ENCODE measurements at regions not wholly inside any gene's neighbourhood (a gene's known extent, or its start where the extent isn't known, plus 50 kb on each side); places are given as distances from the start of the nearest gene placed in this dataset.
"Not testable (repeated sequence)": the region's sequence is repeated elsewhere in the genome, so short reads cannot be mapped to it uniquely, and the experiment has no call there.

DNA sequence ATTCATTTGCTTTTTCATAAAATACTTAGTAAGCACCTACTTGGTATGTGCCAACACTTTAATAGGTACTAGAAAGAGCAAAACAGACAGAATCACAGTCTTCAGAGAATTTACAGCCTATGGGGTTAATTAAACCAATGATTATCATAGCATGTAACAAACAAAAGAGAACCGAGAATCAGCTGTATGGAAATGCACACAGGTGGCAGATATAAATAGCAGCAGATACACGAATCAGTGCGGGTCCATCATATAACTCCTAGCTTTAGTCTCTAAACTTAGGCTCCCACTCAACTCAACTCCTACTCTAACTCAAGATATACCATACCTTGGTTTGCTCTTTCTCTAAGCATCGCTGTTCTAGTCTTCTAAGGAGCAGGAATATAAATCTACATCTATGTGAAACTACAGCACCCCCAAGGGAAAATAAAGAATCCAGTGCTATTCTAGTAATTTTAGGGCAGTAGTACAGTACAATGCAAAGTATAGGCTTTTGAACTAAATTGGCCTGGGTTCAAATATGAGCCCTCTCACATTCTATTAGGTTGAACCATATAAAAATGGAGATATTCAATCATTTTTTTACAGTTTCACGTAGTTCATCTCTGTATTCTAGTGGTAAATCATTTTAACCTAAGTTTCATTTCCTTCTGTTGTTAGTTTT is 108.5 kb upstream of the NBPF9 start:
- H3K27ac ChIP-seq (ENCODE audit: low read depth, low read length); DNase-seq (ENCODE audit: low read depth, low spot score); CTCF ChIA-PET; H3K27me3 ChIP-seq (ENCODE audit: control insufficient read depth, insufficient read depth, low read length); H3K4me3 ChIP-seq (ENCODE audit: low read depth, low read length); POLR2A ChIA-PET; H3K9me3 ChIP-seq (ENCODE audit: control insufficient read depth, insufficient read depth, low read length): not testable (repeated sequence)

DNA sequence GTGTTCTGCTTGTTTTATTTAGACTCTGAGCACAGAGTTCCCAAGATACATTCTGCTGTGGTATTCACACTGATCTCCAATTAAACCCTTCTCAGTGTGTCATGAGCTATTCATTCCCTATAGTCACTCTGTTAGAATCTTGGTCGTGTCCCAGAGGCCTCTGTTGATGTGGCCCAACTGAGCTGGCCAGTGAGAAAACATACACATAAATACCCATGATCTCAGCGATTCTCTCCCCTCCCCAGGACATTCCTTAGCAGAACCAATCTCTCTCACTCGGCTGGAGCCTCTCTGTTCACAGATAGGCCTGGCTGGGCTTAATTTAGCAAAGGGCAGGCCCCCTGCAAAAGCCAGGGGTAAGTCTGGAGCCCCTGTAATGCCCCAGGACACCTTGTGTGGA is 109.6 kb upstream of the NBPF9 start:
- DNase-seq (ENCODE audit: low read depth, low spot score); H3K27ac ChIP-seq (ENCODE audit: low read depth, low read length); CTCF ChIA-PET; H3K9me3 ChIP-seq (ENCODE audit: control insufficient read depth, insufficient read depth, low read length); H3K4me3 ChIP-seq (ENCODE audit: low read depth, low read length); H3K27me3 ChIP-seq (ENCODE audit: control insufficient read depth, insufficient read depth, low read length); POLR2A ChIA-PET: not testable (repeated sequence)

DNA sequence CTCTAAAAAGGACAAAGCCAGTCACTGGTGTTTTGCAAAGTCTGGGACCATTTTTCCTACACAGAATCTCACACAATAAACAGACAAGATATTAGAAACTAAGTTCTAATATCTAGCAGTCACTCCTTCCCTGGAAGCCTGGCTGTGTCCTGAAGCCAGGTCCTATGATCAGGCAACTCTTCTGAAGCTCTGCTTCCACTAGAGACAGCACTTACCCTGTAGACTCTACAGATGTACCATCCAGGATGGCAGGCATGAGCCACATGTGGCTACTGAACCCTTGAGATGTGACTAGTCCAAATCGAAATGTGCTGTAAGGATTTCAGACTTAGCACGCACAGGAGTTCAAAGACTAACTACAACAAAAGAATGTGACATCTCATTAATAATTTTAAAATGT is 110.3 kb upstream of the NBPF9 start:
- H3K4me3 ChIP-seq (ENCODE audit: low read depth, low read length); CTCF ChIA-PET; H3K27me3 ChIP-seq (ENCODE audit: control insufficient read depth, insufficient read depth, low read length); POLR2A ChIA-PET; H3K9me3 ChIP-seq (ENCODE audit: control insufficient read depth, insufficient read depth, low read length); H3K27ac ChIP-seq (ENCODE audit: low read depth, low read length); DNase-seq (ENCODE audit: low read depth, low spot score): not testable (repeated sequence)

DNA sequence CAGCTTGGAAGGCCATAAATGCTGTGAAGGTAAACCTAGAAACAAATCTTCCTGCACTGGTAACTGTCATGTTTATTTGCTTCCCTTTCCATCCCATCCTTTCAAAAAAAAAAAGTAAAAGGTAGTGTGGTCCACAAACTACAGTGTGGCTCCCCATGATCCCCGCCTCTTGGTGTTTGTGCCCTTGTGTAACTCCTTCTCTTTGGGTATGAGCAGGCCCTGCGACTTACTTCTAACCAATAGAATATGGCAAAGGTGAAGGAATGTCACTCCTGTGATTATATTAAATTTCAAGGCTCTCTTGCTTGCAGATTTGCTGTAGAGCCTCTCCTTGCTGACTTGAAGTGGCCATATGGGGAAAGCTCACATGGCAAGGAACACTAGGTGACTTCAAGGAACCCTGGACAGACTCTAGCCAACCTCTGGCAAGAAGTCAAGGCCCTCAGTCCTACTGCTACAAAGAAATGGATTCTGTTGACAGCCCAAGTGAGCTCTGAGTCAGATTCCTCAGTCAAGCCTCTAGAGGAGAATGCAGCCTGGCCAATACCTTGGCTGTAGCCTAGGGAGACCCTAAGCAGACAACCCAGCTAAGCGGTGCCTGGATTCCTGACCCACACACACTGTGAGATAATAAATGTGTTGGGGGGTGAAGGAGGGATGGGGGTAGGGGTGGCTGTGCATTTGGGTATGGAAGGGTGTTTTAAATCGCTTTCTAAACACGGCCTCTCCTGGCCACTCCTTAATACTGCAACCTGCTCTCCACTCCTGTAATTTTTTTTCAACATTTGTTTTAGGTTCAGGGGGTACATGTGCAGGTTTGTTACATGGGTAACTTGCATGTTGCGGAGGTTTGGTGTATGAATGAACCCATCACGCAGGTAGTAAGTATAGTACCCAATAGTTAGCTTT is 115.0 kb upstream of the NBPF9 start:
- H3K9me3 ChIP-seq (ENCODE audit: control insufficient read depth, insufficient read depth, low read length); DNase-seq (ENCODE audit: low read depth, low spot score); H3K27me3 ChIP-seq (ENCODE audit: control insufficient read depth, insufficient read depth, low read length); H3K27ac ChIP-seq (ENCODE audit: low read depth, low read length); H3K4me3 ChIP-seq (ENCODE audit: low read depth, low read length); POLR2A ChIA-PET; CTCF ChIA-PET: not testable (repeated sequence)

DNA sequence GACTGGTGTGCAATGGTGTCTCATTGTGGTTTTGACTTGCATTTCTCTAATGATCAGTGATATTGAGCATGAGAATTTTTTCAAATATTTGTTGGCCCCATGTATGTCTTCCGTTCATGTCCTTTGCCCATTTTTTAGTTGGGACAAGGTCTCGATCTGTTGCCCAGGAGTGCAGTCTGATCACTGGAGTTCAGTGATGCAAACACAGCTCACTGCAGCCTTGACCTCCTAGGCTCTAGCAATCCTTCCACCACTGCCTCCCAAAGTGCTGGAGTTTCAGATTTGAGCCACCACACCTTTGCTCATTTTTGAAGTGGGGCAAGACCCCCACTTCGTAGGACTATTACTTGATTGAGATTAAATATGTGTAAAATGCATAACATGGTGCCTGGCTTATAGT is 116.2 kb upstream of the NBPF9 start:
- POLR2A ChIA-PET; H3K4me3 ChIP-seq (ENCODE audit: low read depth, low read length); H3K9me3 ChIP-seq (ENCODE audit: control insufficient read depth, insufficient read depth, low read length); H3K27ac ChIP-seq (ENCODE audit: low read depth, low read length); DNase-seq (ENCODE audit: low read depth, low spot score); CTCF ChIA-PET; H3K27me3 ChIP-seq (ENCODE audit: control insufficient read depth, insufficient read depth, low read length): not testable (repeated sequence)

DNA sequence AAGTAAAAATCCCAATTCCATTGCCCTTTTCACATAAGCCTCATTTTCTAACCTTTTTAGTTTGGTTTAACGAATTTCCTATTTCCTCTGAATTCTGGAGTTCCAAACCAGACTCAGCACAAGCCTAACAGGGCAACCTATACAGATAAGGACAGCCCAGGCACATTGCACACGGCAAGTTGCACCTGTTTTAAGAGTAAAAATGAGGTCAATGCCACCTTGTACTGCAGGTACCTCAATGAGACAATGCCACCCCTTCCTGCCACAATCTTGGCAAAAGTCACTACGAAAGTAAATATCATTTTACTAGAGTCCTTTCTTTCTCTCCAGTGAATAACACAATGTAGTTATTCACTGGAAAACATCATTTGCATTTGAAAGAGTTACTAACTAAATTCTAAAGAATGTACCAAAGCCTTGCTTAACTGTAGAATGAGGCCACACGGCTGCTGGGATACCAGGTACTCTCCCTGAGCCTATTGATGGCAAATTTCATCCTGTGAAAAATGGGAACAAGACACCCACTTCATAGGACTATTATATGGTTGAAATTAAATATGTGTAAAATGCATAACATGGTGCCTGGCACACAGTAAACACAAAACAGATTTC is 117.2 kb upstream of the NBPF9 start:
- DNase-seq (ENCODE audit: low read depth, low spot score); H3K9me3 ChIP-seq (ENCODE audit: control insufficient read depth, insufficient read depth, low read length); H3K27me3 ChIP-seq (ENCODE audit: control insufficient read depth, insufficient read depth, low read length); H3K4me3 ChIP-seq (ENCODE audit: low read depth, low read length); POLR2A ChIA-PET; CTCF ChIA-PET; H3K27ac ChIP-seq (ENCODE audit: low read depth, low read length): not testable (repeated sequence)

DNA sequence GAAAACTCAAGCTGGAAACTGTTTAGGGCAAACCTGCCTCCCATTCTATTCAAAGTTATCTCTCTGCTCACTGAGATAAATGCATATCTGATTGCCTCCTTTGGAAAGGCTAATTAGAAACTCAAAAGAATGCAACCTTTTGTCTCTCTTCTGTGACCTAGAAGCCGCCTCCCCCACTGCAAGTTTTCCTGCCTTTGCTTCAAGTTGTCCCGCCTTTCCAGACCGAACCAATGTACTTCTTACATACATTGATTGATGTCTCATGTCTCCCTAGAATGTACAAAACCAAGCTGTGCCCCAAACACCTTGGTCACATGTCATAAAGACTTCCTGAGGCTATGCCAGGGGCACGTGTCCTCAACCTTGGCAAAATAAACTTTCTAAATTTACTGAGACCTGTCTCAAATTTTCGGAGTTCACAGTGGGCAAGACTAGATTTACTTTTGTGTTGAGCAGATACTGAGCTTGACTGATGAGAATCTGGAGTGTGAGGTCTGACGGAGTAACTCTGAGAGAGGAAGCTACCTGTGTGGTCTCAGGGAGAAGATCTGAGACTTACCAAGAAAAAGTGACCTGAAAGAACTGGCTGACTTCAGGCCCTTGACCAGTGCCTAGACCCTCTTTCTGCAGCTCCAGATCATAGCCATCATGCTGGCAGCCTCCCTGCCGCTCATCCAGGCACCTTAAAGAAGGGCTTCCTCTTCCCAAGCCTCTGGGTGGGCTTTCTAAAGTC is 124.7 kb upstream of the NBPF9 start:
- H3K4me3 ChIP-seq (ENCODE audit: low read depth, low read length); H3K27me3 ChIP-seq (ENCODE audit: control insufficient read depth, insufficient read depth, low read length); DNase-seq (ENCODE audit: low read depth, low spot score); POLR2A ChIA-PET; H3K27ac ChIP-seq (ENCODE audit: low read depth, low read length); H3K9me3 ChIP-seq (ENCODE audit: control insufficient read depth, insufficient read depth, low read length); CTCF ChIA-PET: not testable (repeated sequence)

DNA sequence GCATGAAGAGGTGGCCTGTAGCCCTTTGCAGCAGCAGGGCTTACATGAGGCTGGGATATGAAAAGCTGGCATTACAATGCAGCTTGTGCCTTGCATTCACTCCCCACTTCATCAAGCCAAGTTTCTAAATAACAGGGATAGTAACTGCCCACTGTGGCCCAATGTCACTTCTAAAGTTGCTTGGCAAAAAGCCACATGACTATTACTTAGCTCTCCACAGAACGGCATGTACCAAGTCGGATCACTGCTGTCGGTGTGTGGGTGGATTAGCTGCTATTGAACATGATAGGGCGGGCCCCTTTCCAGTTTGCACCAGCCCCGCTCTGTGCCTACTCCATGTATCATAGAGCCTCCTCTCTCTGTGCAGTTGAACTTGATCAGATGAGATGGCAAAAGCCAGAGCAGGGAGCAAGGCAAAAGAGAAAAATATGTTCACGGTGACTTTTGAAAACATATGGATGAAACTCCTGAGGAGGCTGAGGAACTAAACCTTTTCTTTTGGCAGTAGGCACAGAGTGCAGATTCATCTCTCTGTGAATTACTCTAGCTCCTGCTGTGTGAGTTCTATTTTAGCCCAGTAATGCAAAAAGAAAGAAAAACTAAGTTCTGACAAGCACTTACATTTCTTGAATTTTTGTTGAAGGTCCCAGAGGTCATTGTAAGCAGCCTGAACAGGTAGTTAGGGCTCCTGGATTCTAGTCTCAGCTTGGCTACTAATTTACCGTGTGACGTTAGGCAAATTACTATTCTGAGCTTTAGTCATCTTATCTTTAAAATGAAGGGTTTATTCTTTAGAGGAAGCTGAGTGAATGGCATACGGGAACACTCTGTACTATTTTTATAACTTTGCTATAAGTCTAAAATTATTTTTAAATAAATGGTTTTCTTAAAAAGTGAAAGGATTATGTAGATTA is 125.6 kb upstream of the NBPF9 start:
- POLR2A ChIA-PET; H3K27me3 ChIP-seq (ENCODE audit: control insufficient read depth, insufficient read depth, low read length); H3K27ac ChIP-seq (ENCODE audit: low read depth, low read length); DNase-seq (ENCODE audit: low read depth, low spot score); H3K9me3 ChIP-seq (ENCODE audit: control insufficient read depth, insufficient read depth, low read length); CTCF ChIA-PET; H3K4me3 ChIP-seq (ENCODE audit: low read depth, low read length): not testable (repeated sequence)

DNA sequence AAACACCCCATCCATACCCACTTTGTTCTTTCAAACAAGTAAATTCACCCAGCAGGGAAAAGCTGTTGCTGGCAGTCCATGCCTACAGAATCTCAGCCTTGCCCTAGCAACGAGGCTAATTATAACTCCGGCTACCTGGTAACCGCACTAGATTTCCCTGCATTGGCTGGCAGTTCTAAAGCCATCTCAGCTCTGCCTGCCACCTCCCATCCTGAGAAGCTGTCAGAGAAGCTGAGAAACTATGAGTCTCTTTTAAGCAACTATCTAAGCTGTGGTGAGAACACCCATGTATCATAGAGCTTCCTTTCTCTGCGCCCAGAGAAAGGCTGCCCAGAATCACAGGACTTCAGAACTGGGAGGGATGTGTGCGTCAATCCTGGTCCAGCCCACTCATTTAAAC is 126.5 kb upstream of the NBPF9 start:
- CTCF ChIA-PET = not testable (repeated sequence)

DNA sequence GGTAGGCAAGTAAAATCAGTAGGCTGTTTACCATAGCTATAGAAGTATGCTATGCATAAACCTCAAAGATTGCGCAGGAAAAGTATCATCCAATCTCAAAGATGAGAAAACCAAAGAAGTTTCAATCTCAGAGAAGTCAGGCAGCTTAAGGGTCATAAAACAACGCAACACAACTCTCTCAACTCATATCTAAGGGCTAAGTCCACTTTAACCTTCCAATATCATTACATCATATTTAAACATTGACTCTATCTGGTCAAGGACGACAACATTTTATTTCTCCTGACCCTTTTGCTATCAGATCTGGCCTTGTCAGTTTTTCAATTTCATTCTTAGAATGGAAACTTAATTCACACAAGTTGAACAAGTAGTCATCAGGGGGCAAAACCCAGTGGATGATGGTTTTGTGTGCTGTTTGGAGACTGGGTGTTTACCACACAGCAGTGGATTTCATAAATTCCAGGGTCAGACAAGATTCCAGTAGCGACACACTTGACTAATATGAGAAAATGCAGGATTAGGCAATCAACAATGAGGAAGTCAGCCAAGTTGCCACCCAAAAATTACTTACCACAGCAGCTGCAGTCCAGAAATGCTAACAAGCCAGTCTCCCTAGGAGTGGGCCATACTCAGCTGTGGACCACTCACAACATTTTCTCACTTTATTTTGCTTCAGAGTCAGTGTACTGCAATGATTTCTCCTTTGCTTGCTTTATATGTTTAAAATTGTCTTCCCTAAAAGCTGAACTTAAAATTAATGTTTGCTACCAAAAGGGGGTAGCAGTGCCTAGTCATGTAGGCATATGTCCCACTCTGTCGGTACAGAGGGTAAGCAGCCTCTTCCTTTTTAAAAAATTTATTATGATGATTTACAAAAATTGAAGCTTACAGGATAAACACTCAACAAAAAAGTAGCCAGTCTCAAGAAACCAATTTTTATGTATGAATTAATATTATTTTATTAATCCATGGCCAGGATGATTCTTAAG is 131.9 kb upstream of the NBPF9 start:
- POLR2A ChIA-PET; DNase-seq (ENCODE audit: low read depth, low spot score); H3K4me3 ChIP-seq (ENCODE audit: low read depth, low read length); CTCF ChIA-PET; H3K27ac ChIP-seq (ENCODE audit: low read depth, low read length); H3K9me3 ChIP-seq (ENCODE audit: control insufficient read depth, insufficient read depth, low read length); H3K27me3 ChIP-seq (ENCODE audit: control insufficient read depth, insufficient read depth, low read length): not testable (repeated sequence)

More for the DNA sequence above, 126.5 kb upstream of the NBPF9 start:
- H3K27ac ChIP-seq (ENCODE audit: low read depth, low read length); H3K9me3 ChIP-seq (ENCODE audit: control insufficient read depth, insufficient read depth, low read length); H3K4me3 ChIP-seq (ENCODE audit: low read depth, low read length); H3K27me3 ChIP-seq (ENCODE audit: control insufficient read depth, insufficient read depth, low read length); DNase-seq (ENCODE audit: low read depth, low spot score); POLR2A ChIA-PET: not testable (repeated sequence)
